ENCODE measurements at regions not wholly inside any gene's neighbourhood (a gene's known extent, or its start where the extent isn't known, plus 50 kb on each side); places are given as distances from the start of the nearest gene placed in this dataset.

DNA sequence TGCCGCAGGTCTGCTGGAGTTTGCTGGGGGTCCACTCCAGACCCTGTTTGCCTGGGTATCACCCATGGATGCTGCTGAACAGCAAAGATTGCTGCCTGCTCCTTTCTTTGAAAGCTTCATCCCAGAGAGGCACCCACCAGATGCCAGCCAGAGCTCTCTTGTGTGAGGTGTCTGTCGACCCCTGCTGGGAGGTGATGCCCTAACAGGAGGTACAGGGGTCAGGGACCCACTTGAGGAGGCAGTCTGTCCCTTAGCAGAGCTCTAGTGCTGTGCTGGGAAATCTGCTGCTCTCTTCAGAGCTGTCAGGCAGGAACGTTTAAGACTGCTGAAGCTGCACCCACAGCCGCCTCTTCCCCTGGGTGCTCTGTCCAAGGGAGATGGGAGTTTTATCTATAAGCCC, 162.7 kb downstream of the NAF1 start:
- TF ChIP-seq, protein P1, sequence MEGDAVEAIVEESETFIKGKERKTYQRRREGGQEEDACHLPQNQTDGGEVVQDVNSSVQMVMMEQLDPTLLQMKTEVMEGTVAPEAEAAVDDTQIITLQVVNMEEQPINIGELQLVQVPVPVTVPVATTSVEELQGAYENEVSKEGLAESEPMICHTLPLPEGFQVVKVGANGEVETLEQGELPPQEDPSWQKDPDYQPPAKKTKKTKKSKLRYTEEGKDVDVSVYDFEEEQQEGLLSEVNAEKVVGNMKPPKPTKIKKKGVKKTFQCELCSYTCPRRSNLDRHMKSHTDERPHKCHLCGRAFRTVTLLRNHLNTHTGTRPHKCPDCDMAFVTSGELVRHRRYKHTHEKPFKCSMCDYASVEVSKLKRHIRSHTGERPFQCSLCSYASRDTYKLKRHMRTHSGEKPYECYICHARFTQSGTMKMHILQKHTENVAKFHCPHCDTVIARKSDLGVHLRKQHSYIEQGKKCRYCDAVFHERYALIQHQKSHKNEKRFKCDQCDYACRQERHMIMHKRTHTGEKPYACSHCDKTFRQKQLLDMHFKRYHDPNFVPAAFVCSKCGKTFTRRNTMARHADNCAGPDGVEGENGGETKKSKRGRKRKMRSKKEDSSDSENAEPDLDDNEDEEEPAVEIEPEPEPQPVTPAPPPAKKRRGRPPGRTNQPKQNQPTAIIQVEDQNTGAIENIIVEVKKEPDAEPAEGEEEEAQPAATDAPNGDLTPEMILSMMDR (IDR thresholded peaks at IDR 0.05): no peak
- no peak for TF ChIP-seq ZFX (IDR thresholded peaks at IDR 0.05; ENCODE audit: borderline replicate concordance)

Data from 22Rv1 (cell line).